SK-N-SH treated with all-trans-retinoic acid at 6 μM for 48 hours (cell line): ENCODE measurements at regions not wholly inside any gene's neighbourhood (a gene's known extent, or its start where the extent isn't known, plus 50 kb on each side); places are given as distances from the start of the nearest gene placed in this dataset.

ENCODE experiments used
- ARNTL ChIP-seq: fragments of 450-650 bp; formaldehyde crosslinking; IDR thresholded peaks from 2 replicates; pipeline ENCODE4 v1.5.0; 2020; ENCODE audit warnings: low read depth, mild to moderate bottlenecking, moderate library complexity, borderline replicate concordance
- GLIS3 ChIP-seq: fragments of 250-450 bp; sonication (Bioruptor Pico); IDR thresholded peaks from 2 replicates; pipeline ENCODE4 v1.5.0; 2020; ENCODE audit warnings: mild to moderate bottlenecking, moderate library complexity
- ISL1 ChIP-seq: fragments of 250-450 bp; sonication (Bioruptor Pico); IDR thresholded peaks from 2 replicates; pipeline ENCODE4 v2.1.2; 2022; ENCODE audit warnings: mild to moderate bottlenecking, moderate library complexity
- OSR1 ChIP-seq: fragments of 250-450 bp; sonication (Bioruptor Pico); IDR thresholded peaks from 2 replicates; pipeline ENCODE4 v1.8.0; 2022; ENCODE audit warnings: moderate library complexity, mild to moderate bottlenecking, inconsistent platforms
- PATZ1 ChIP-seq: fragments of 250-450 bp; sonication (Bioruptor Pico); IDR thresholded peaks from 2 replicates; pipeline ENCODE4 v1.8.0; 2020; ENCODE audit warnings: mild to moderate bottlenecking, moderate library complexity, borderline replicate concordance
- POU6F1 ChIP-seq: fragments of 250-450 bp; sonication (Bioruptor Pico); IDR thresholded peaks from 2 replicates; pipeline ENCODE4 v1.8.0; 2021; ENCODE audit warnings: low read depth, mild to moderate bottlenecking, moderate library complexity, borderline replicate concordance
- TOX ChIP-seq: fragments of 250-450 bp; sonication (Bioruptor Pico); IDR thresholded peaks from 2 replicates; pipeline ENCODE4 v1.8.0; 2021; ENCODE audit warnings: mild to moderate bottlenecking, moderate library complexity, borderline replicate concordance
- ZNF565 ChIP-seq: fragments of 450-650 bp; formaldehyde crosslinking; conservative IDR thresholded peaks from 2 replicates; pipeline ENCODE4 v1.5.0; 2020; ENCODE audit warnings: low read depth, mild to moderate bottlenecking, moderate library complexity
- TF ChIP-seq, protein P1 (sequence below): fragments of 250-450 bp; sonication (Bioruptor Pico); IDR thresholded peaks from 2 replicates; pipeline ENCODE4 v1.5.1; 2021; ENCODE audit warnings: mild to moderate bottlenecking, moderate library complexity

- no peak for TF ChIP-seq ISL1 (CRISPR knock-in tag)
- TF ChIP-seq PATZ1 (CRISPR knock-in tag) = no peak
- TF ChIP-seq OSR1 (CRISPR knock-in tag) = no peak
- no peak for TF ChIP-seq TOX
- TF ChIP-seq ZNF565 (CRISPR knock-in tag) = no peak
- TF ChIP-seq ARNTL (CRISPR knock-in tag) = no peak
- no peak for TF ChIP-seq GLIS3 (CRISPR knock-in tag)
- TF ChIP-seq POU6F1 (CRISPR knock-in tag) = no peak
- TF ChIP-seq, protein P1, sequence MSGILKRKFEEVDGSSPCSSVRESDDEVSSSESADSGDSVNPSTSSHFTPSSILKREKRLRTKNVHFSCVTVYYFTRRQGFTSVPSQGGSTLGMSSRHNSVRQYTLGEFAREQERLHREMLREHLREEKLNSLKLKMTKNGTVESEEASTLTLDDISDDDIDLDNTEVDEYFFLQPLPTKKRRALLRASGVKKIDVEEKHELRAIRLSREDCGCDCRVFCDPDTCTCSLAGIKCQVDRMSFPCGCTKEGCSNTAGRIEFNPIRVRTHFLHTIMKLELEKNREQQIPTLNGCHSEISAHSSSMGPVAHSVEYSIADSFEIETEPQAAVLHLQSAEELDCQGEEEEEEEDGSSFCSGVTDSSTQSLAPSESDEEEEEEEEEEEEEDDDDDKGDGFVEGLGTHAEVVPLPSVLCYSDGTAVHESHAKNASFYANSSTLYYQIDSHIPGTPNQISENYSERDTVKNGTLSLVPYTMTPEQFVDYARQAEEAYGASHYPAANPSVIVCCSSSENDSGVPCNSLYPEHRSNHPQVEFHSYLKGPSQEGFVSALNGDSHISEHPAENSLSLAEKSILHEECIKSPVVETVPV = no peak
Measured at GRCh38 chr7:9523579-9523978, 1090.2 kb downstream of the NXPH1 start.
